Astrocyte of the spinal cord (primary cell): ENCODE measurements at regions not wholly inside any gene's neighbourhood (a gene's known extent, or its start where the extent isn't known, plus 50 kb on each side); places are given as distances from the start of the nearest gene placed in this dataset.

Experiments
- DNase-seq: peaks from one replicate; pipeline ENCODE4 v3.0.0; 2011; ENCODE audit warnings: low read depth, low spot score
- H3K4me3 ChIP-seq: 2 replicates; pipeline ENCODE4 v1.5.1; 2011; ENCODE audit warnings: low read depth, mild to moderate bottlenecking, low read length, moderate library complexity
- in situ Hi-C: cut with HindIII; loops from 2 replicates; pipeline ENCODE4 v1.10.0; 2017; ENCODE audit warnings: low sequenced_read_pairs
- TF ChIP-seq, protein P1 (sequence below): IDR thresholded peaks from 2 replicates; pipeline ENCODE4 v1.5.1; 2012; ENCODE audit warnings: low read depth, mild to moderate bottlenecking, low read length, inconsistent platforms

DNA sequence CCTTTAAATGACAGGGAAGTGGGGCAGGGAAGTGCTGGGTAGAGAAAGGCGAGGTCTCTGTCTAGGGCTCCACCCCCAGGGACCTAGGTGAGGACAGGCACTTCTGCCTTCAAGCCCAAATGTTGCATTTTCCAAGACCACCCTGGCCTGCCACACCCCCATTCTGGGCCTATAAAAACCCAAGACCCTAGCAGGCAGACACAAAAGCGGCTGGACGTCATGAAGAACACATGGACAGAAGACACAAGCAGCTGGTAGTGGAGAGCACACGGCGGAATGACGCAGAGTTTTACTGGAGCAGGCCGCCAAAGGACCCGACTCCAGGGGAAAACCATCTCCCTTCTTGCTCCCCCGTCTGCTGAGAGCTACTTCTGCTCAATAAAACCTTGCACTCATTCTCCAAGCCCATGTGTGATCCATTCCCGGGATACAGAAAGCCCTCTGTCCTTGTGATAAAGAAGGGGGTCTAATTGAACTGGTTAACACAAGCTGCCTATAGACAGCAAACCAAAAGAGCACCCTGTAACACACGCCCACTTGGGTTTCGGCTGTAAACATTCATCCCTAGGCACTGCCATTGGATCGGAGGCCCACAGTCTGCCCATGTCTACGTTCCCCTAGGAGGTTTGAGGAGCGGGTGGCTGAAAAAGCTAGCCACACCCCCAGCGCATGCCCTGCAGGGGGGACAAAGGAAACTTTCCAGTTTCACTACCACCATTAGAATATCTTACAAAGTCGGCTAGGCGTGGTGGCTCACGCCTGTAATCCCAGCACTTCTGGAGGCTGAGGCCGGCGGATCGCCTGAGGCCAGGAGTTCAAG lies 622.2 kb upstream of the SALL1 start:
- no peak for DNase-seq

DNA sequence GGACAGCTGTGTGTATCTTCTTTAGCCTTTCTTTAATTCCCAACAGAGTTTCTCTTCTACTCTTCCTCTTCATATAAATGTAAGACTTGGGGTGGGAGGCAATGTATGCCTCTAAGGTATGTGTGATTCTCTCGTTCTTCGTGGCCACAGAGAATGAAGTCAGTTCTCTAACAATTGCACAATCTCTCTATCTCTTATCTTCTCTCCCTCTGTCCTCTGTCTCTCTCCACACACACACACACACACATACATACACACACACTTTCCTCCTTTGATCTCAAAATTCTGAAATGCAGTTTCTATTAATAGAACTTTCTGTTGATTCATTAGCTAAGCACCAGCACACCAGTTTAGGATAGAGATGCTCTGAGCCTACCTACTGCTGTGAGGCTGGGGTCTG lies 615.7 kb upstream of the SALL1 start:
- DNase-seq = no peak
- TF ChIP-seq, protein P1, sequence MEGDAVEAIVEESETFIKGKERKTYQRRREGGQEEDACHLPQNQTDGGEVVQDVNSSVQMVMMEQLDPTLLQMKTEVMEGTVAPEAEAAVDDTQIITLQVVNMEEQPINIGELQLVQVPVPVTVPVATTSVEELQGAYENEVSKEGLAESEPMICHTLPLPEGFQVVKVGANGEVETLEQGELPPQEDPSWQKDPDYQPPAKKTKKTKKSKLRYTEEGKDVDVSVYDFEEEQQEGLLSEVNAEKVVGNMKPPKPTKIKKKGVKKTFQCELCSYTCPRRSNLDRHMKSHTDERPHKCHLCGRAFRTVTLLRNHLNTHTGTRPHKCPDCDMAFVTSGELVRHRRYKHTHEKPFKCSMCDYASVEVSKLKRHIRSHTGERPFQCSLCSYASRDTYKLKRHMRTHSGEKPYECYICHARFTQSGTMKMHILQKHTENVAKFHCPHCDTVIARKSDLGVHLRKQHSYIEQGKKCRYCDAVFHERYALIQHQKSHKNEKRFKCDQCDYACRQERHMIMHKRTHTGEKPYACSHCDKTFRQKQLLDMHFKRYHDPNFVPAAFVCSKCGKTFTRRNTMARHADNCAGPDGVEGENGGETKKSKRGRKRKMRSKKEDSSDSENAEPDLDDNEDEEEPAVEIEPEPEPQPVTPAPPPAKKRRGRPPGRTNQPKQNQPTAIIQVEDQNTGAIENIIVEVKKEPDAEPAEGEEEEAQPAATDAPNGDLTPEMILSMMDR = no peak
- no peak overlapping the region for H3K4me3 ChIP-seq
- in situ Hi-C loops = loop anchor here (25.0 kb wide), 1 partner anchor 629 kb away; no protein-coding TSS in a partner anchor

More for the DNA sequence above, 622.2 kb upstream of the SALL1 start:
- in situ Hi-C loops = loop anchor here (25.0 kb wide), 1 partner anchor 636 kb away; no protein-coding TSS in a partner anchor
- no peak overlapping the region for H3K4me3 ChIP-seq
- TF ChIP-seq, protein P1 = no peak

DNA sequence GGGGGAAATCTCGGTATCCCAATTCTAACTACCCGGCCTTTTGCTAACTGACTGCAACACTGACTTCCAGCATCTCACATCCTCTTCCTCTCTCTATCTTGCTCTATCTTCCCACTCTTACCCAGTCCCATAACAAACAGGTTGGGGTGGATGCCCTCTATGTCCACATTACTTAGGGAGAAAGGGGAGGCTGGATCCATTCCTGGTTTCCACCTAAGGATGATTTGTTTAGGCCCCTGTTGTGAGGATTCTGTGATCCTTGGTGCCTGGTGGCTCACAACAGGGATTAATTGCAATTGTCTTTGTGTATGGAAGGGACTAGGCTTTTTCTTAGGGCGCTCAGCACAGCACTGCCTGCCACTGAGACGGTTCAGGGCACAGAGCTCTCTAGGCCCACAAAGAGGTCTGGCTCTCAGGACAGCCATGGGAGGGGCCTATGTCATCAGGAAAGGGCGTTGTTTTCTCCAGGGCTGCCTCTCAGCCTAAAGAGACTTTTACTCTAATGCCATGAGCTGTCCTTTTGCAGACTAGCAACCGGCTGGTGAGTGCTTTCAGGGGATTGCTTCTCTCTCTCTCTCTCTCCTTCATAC lies 612.1 kb upstream of the SALL1 start:
- TF ChIP-seq, protein P1 = no peak
- peak; percentile 4 for DNase-seq
- no peak overlapping the region for H3K4me3 ChIP-seq
- in situ Hi-C loops = loop anchor here (25.0 kb wide), 1 partner anchor 626 kb away; no protein-coding TSS in a partner anchor

DNA sequence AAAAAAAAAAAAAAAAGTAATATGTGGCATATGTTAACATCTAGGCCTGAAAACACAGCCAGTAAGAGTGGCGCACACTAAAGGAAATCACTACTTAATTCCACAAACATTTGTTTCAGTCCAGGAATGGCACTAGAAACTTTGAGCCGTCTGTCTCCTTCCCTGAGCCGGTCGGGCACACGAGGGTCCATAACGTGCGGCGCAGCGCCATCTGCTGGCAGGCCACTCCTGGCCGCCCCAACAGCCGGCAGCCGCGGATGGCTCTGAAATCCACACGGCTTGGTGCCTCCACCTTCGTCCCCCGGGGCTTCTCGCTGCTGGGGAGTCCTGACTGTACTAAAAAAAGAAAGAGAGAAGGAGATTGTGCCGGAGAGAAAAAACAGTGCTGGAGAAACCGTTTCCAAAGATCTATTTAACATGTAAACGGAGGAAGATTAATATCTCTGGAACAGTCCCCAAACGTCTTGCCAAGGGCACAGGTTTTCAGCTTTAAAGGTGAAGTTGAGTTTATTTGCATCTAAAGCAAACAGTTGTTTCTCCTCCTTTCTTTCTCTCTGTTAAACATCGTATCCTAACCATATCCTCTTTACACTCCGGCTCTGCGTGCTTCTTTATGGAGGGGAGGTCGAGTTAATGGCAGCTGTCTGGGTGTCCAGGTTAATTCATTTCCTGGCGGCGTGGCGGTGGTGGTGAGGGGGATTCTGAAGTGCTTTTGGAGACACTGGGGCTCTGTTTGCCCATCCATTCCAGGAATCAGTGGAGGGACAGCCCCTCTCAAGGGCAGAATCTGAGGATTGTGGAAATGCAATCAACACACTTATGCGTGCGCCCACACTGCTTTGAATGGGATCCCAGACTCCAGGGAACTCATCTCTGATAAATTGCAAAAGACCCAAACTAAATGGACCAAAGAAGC lies 611.3 kb upstream of the SALL1 start:
- peak; percentile 81 for DNase-seq
- TF ChIP-seq, protein P1 = peak; percentile 97
- no peak overlapping the region for H3K4me3 ChIP-seq
- in situ Hi-C loops = loop anchor here (25.0 kb wide), 1 partner anchor 625 kb away; no protein-coding TSS in a partner anchor

DNA sequence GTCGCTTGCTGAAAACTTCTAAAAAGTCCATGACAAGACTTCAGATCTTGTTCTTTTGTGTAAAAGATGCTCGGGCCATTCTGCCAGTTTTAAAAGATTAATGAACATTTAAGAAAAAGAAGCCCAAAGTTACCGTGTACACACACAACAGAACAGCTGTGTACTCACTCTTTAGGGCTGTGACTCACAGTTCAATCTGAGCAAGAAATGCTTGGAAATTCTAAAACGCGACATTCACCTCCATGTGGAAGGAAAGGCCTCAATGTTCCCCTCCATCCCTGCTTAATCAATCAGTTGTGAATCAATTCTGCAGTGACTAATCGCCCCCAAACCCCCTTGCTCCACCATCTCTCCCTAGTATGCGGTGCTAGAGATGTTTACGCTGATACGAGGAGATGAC lies 609.9 kb upstream of the SALL1 start:
- TF ChIP-seq, protein P1 = no peak
- H3K4me3 ChIP-seq = no peak overlapping the region
- in situ Hi-C loops = loop anchor here (25.0 kb wide), 1 partner anchor 624 kb away; no protein-coding TSS in a partner anchor
- DNase-seq = peak; percentile 25

DNA sequence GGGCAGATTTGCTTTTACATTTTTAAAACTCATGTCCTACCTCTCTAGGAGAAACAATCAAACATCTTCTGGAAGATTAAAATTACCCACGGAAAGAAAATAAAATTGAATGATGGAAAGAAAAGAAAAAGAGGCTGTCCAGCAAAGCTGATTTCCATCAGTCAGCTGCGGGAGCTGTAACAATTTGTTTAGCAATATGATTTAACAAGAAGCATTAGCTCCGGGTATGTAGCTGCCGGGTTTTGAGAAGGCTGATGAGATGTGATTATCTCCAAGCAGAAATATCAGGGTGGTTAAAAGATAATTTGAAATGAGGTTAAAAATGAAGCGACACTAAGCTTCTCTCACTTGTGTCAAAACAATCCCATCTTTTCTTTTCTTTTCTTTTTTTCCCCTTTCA lies 608.9 kb upstream of the SALL1 start:
- H3K4me3 ChIP-seq = no peak overlapping the region
- no peak for DNase-seq
- TF ChIP-seq, protein P1 = no peak
- in situ Hi-C loops = loop anchor here (25.0 kb wide), 1 partner anchor 623 kb away; no protein-coding TSS in a partner anchor
